GM12873 (cell line): ENCODE measurements at regions not wholly inside any gene's neighbourhood (a gene's known extent, or its start where the extent isn't known, plus 50 kb on each side); places are given as distances from the start of the nearest gene placed in this dataset.

ENCODE experiments used
- CTCF ChIP-seq: IDR thresholded peaks from 2 replicates; pipeline ENCODE4 v1.5.1; 2012; ENCODE audit warnings: low read depth, mild to moderate bottlenecking, moderate library complexity, low read length, control low read depth; ENCODE audit not compliant: insufficient read depth; ENCODE audit errors: missing control alignments

DNA sequence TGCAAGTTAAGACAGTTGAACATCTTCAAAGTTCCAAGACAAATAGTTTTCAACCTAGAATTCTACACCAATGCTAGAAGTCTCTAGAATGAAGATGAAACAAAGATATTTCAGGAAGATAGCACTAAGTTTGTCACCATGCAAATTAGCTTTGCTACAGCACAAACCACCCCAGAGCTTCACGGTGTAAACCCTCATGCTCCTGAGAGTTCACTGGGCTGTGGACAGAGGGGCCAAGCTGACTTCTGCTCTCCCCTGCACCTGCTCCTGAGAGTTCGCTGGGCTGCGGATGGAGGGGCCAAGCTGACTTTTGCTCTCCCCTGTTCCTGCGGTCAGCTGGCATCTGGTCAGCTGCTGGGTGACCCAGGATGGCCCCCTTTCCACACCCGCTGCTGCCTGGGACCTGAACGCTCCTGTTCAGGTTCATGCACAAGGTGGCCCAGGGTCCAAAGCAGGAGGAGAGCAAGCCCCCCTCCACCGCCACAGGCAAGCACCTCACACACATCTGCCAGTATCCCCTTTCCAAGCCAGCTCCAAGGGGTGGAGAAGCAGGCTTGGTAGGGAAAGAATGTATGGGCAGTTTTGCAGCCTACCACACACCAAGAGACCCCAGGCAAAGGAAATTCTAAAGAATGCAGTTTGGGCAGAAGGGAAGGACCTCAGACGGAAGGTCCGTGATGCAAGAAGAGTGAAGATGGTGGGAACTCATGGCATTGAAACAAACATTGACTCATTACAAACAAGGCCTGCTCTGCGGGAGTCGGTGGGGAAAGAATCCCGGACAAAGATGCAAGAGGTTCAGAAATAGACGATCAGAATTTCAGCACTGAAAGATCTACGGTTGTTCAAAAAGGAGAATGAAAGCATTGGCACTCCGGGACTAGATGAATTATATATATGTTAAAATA lies 137.8 kb upstream of the PPP2R2D start:
- no peak for TF ChIP-seq CTCF

DNA sequence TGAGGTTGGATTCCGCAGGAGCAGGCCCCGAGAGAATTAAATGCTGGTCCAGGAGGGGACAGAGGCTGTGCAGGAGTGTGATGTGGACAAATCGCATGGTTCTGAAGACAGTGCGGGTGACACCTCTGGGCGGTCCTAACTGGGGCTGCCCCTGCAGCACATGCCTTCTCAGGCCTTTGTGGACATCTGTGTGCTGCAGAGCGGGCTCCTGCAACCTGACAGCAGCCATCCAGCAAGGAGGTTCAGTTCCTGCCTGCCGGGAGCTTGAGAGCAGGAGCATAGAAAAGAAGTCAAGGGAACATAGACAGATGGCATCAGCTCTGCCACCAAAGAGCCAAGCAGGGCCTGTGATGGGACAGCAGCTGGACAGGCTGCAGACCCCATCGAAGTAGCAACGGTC lies 135.9 kb upstream of the PPP2R2D start:
- TF ChIP-seq CTCF = no peak

- TF ChIP-seq CTCF = no peak
Observed at GRCh38 chr10:131766096-131766495, 134.7 kb upstream of the PPP2R2D start.

DNA sequence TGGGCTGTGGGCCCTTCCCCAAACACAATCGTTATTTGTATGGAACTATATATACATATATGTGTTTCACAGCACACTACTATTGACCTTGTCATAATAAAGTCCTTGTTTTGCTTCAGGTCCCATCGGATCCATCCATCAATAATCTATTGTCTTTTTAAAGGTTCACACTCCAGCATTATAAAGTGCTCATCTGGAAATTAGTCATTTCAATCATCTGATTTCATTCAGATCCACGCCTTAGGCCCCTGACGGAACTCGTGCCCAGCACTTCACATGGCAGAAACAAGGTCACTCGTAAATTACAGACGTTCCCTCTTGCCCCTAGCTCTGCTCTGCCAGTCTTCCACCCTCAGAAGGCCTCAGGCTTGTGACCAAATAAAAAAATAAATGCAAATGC lies 133.1 kb upstream of the PPP2R2D start:
- TF ChIP-seq CTCF = no peak

- no peak for TF ChIP-seq CTCF
Observed at GRCh38 chr10:131769571-131770410, 131.0 kb upstream of the PPP2R2D start.

DNA sequence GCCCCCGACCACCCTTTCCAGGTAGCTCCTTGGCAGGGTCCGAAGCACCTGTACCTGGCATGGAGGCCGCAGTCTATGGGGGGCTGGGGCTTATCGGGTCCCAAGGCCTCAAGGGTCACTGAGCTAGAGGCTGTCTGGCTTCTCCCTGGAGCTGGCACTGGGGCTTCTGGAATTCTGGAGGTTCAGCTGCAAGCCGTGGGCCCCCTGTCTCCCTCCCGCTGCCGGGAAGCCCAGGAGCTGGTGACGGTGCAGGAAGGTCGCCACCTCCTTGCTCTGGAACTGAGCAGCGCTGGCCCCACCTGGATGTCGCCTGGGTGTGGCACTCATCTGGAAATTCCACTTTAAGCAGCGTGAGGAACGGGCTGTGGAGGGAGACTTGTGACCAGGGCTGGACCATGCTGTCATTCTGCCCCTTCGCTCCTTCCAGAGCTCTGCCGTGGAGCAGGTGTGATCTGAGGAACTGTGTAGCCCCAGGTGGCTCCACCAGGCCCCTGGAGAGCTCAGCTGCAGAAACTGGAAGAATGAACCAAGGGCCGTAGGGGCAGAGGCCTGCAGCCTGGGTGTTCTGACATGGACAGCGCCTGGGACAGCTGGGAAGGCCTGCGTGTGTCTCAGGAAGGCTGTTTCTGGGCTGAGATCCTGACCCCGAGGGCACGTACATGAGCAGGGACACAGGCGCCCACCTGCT lies 129.7 kb upstream of the PPP2R2D start:
- TF ChIP-seq CTCF = no peak
